GM03348 (cell line): ENCODE measurements at regions not wholly inside any gene's neighbourhood (a gene's known extent, or its start where the extent isn't known, plus 50 kb on each side); places are given as distances from the start of the nearest gene placed in this dataset.

ENCODE experiments used
- DNase-seq: peaks from one replicate; pipeline ENCODE4 v3.0.0; 2012; ENCODE audit warnings: low spot score

GRCh38 chr5:105409695-105410094 lies 1847.1 kb upstream of the NUDT12 start:
- DNase-seq: no peak

- no peak for DNase-seq
These were observed 1844.6 kb upstream of the NUDT12 start for GRCh38 chr5:105407200-105407599.

GRCh38 chr5:105397749-105398148 lies 1835.2 kb upstream of the NUDT12 start:
- DNase-seq: no peak

GRCh38 chr5:105392710-105393149 lies 1830.1 kb upstream of the NUDT12 start:
- DNase-seq: no peak

- DNase-seq: no peak
These were observed 1829.6 kb upstream of the NUDT12 start for GRCh38 chr5:105392122-105392709.

- no peak for DNase-seq
These were observed 1817.5 kb upstream of the NUDT12 start for GRCh38 chr5:105380126-105380525.

GRCh38 chr5:105371169-105371568 lies 1808.6 kb upstream of the NUDT12 start:
- no peak for DNase-seq

- DNase-seq: no peak
These were observed 1788.0 kb upstream of the NUDT12 start for GRCh38 chr5:105350486-105351140.

GRCh38 chr5:105331558-105331957 lies 1769.0 kb upstream of the NUDT12 start:
- DNase-seq: no peak

- DNase-seq: no peak
These were observed 1767.6 kb upstream of the NUDT12 start for GRCh38 chr5:105330185-105330584.

- DNase-seq: no peak
These were observed 1742.3 kb upstream of the NUDT12 start for GRCh38 chr5:105304859-105305258.

- DNase-seq: no peak
These were observed 1726.4 kb upstream of the NUDT12 start for GRCh38 chr5:105288946-105289345.

- DNase-seq: no peak
These were observed 1720.5 kb upstream of the NUDT12 start for GRCh38 chr5:105283134-105283533.

GRCh38 chr5:105274079-105274478 lies 1711.5 kb upstream of the NUDT12 start:
- no peak for DNase-seq

- no peak for DNase-seq
These were observed 1700.9 kb upstream of the NUDT12 start for GRCh38 chr5:105263515-105263914.

- DNase-seq: no peak
These were observed 1697.1 kb upstream of the NUDT12 start for GRCh38 chr5:105259581-105260217.

GRCh38 chr5:105238561-105238960 lies 1676.0 kb upstream of the NUDT12 start:
- DNase-seq: no peak

- DNase-seq: no peak
These were observed 1668.0 kb upstream of the NUDT12 start for GRCh38 chr5:105230516-105231157.

GRCh38 chr5:105218018-105218417 lies 1655.4 kb upstream of the NUDT12 start:
- no peak for DNase-seq

GRCh38 chr5:105213078-105213477 lies 1650.5 kb upstream of the NUDT12 start:
- DNase-seq: no peak

- DNase-seq: no peak
These were observed 1644.5 kb upstream of the NUDT12 start for GRCh38 chr5:105207066-105207465.

- no peak for DNase-seq
These were observed 1634.9 kb upstream of the NUDT12 start for GRCh38 chr5:105197531-105197930.

- DNase-seq: no peak
These were observed 1633.2 kb upstream of the NUDT12 start for GRCh38 chr5:105195765-105196164.
